Upper lobe of left lung (tissue), 4 donors: ENCODE measurements at regions not wholly inside any gene's neighbourhood (a gene's known extent, or its start where the extent isn't known, plus 50 kb on each side); places are given as distances from the start of the nearest gene placed in this dataset.

Experiments used
- EP300 ChIP-seq, 4 donors: sonication (generic); formaldehyde crosslinking; IDR thresholded peaks; one replicate each; pipeline ENCODE4 v1.5.1; 2017; ENCODE audit warnings: antibody characterized with exemption in 4 of 4, control low read depth in 2 of 4
- TF ChIP-seq, protein P1 (sequence below), 6 experiments: fragments of 450-650 bp in 4 of 6; fragments of 200-600 bp in 2 of 6; sonication (generic) in 2 of 6; IDR thresholded peaks; one replicate each; pipeline ENCODE4 v1.5.1; 2016 to 2019; ENCODE audit warnings: antibody characterized with exemption in 6 of 6

DNA sequence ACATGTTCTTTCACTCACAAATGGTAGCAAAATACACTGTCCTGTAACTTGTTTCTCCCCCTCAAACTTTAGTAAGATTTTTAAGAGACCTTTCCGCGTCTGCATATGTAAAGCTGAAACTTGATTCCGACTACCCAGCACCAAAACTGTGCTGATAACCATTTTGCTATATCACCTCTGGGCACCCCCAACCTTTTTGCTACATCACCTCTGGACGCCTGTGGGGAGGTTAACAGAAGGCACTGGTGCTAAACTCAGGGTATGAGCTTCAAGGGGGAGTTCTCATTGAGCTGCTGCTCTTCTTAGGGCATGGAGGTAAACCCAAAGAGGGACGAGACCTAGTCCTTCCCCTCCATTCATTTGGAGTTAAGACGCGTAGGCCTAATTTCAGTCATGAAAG is 67.6 kb upstream of the NFE2L3 start:
- TF ChIP-seq, protein P1, sequence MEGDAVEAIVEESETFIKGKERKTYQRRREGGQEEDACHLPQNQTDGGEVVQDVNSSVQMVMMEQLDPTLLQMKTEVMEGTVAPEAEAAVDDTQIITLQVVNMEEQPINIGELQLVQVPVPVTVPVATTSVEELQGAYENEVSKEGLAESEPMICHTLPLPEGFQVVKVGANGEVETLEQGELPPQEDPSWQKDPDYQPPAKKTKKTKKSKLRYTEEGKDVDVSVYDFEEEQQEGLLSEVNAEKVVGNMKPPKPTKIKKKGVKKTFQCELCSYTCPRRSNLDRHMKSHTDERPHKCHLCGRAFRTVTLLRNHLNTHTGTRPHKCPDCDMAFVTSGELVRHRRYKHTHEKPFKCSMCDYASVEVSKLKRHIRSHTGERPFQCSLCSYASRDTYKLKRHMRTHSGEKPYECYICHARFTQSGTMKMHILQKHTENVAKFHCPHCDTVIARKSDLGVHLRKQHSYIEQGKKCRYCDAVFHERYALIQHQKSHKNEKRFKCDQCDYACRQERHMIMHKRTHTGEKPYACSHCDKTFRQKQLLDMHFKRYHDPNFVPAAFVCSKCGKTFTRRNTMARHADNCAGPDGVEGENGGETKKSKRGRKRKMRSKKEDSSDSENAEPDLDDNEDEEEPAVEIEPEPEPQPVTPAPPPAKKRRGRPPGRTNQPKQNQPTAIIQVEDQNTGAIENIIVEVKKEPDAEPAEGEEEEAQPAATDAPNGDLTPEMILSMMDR (IDR thresholded peaks at IDR 0.05) = no peak
- no peak for TF ChIP-seq EP300 (IDR thresholded peaks at IDR 0.05)
